Mesenchymal stem cell (in vitro differentiated cells and primary cell): ENCODE measurements at regions not wholly inside any gene's neighbourhood (a gene's known extent, or its start where the extent isn't known, plus 50 kb on each side); places are given as distances from the start of the nearest gene placed in this dataset.

Experiments used
- DNase-seq: peaks from one replicate; pipeline ENCODE4 v3.0.0-alpha.2; 2013
- H2AFZ ChIP-seq: one replicate; pipeline ENCODE4 v1.6.1; 2013; ENCODE audit warnings: low read depth, mild to moderate bottlenecking, control low read depth, inconsistent platforms, low read length, moderate library complexity
- H2AK5ac ChIP-seq: 2 replicates; pipeline ENCODE4 v1.6.1; 2013; ENCODE audit warnings: low read length, moderate library complexity, mild to moderate bottlenecking, inconsistent platforms; ENCODE audit not compliant: severe bottlenecking
- H2BK120ac ChIP-seq: one replicate; pipeline ENCODE4 v1.6.1; 2013; ENCODE audit warnings: low read depth, mild to moderate bottlenecking, inconsistent platforms, low read length, moderate library complexity
- H2BK12ac ChIP-seq, 2 experiments: one replicate each; pipeline ENCODE4 v1.6.1; 2013; ENCODE audit warnings: inconsistent platforms in 2 of 2, low read length in 2 of 2, mild to moderate bottlenecking in 2 of 2, moderate library complexity in 2 of 2, control low read depth in 1 of 2
- H2BK15ac ChIP-seq: one replicate; pipeline ENCODE4 v1.6.1; 2013; ENCODE audit warnings: mild to moderate bottlenecking, low read depth, inconsistent platforms; ENCODE audit not compliant: poor library complexity, severe bottlenecking
- H2BK5ac ChIP-seq: 2 replicates; pipeline ENCODE4 v1.6.1; 2013; ENCODE audit warnings: low read depth, mild to moderate bottlenecking, low read length, control low read depth, inconsistent platforms; ENCODE audit not compliant: poor library complexity, severe bottlenecking
- H3K14ac ChIP-seq, 2 experiments: one replicate each; pipeline ENCODE4 v1.6.1; 2013; ENCODE audit warnings: inconsistent platforms in 2 of 2, low read length in 2 of 2, control low read depth in 1 of 2, mild to moderate bottlenecking in 1 of 2, moderate library complexity in 1 of 2
- H3K18ac ChIP-seq, 2 experiments: one replicate each; pipeline ENCODE4 v1.6.1; 2013; ENCODE audit warnings: inconsistent platforms in 2 of 2, low read length in 2 of 2, control low read depth in 1 of 2, low read depth in 1 of 2, mild to moderate bottlenecking in 1 of 2
- H3K23ac ChIP-seq, 2 experiments: one replicate each; pipeline ENCODE4 v1.6.1; 2013; ENCODE audit warnings: inconsistent platforms in 2 of 2, low read length in 2 of 2, mild to moderate bottlenecking in 2 of 2, moderate library complexity in 2 of 2, control low read depth in 1 of 2
- H3K27ac ChIP-seq: 2 replicates; pipeline ENCODE4 v1.5.1; 2013; ENCODE audit warnings: mild to moderate bottlenecking, moderate library complexity, low read length, control low read depth, inconsistent platforms; ENCODE audit not compliant: poor library complexity, severe bottlenecking
- H3K27me3 ChIP-seq, 2 experiments: 2 replicates each; pipeline versions ENCODE4 v1.6.1 to v1.7.0; 2013; ENCODE audit warnings: low read length in 2 of 2, mild to moderate bottlenecking in 2 of 2, moderate library complexity in 2 of 2, control low read depth in 1 of 2, inconsistent platforms in 1 of 2; ENCODE audit not compliant: control insufficient read depth in 1 of 2, insufficient read depth in 1 of 2
- H3K36me3 ChIP-seq, 2 experiments: 2 replicates each; pipeline versions ENCODE4 v1.6.1 to v1.7.0; 2013; ENCODE audit warnings: low read length in 2 of 2, control low read depth in 1 of 2, inconsistent platforms in 1 of 2, low read depth in 1 of 2, mild to moderate bottlenecking in 1 of 2; ENCODE audit not compliant: insufficient read depth in 2 of 2, control insufficient read depth in 1 of 2
- H3K4ac ChIP-seq, 2 experiments: one replicate each; pipeline ENCODE4 v1.6.1; 2013; ENCODE audit warnings: inconsistent platforms in 2 of 2, low read length in 2 of 2, mild to moderate bottlenecking in 2 of 2, moderate library complexity in 2 of 2, control low read depth in 1 of 2, low read depth in 1 of 2
- H3K4me1 ChIP-seq: 2 replicates; pipeline ENCODE4 v1.6.1; 2013; ENCODE audit warnings: low read depth, low read length, control low read depth; ENCODE audit not compliant: control insufficient read depth, insufficient read depth
- H3K4me2 ChIP-seq: 2 replicates; pipeline ENCODE4 v1.6.1; 2013; ENCODE audit warnings: low read length, mild to moderate bottlenecking, inconsistent platforms; ENCODE audit not compliant: poor library complexity, severe bottlenecking
- H3K4me3 ChIP-seq, 2 experiments: 2 replicates each; pipeline versions ENCODE4 v1.5.1 to v1.7.0; 2013; ENCODE audit warnings: low read length in 2 of 2, mild to moderate bottlenecking in 2 of 2, control low read depth in 1 of 2, low read depth in 1 of 2; ENCODE audit not compliant: insufficient read depth in 1 of 2
- H3K79me1 ChIP-seq: replicated peaks from 2 replicates; pipeline ENCODE4 v1.6.1; 2013; ENCODE audit warnings: mild to moderate bottlenecking, control low read depth, low read length, inconsistent platforms; ENCODE audit not compliant: poor library complexity, severe bottlenecking
- H3K9ac ChIP-seq: 2 replicates; pipeline ENCODE4 v1.7.0; 2013; ENCODE audit warnings: mild to moderate bottlenecking, low read length, moderate library complexity
- H3K9me3 ChIP-seq: 2 replicates; pipeline ENCODE4 v1.7.0; 2013; ENCODE audit warnings: mild to moderate bottlenecking, low read length; ENCODE audit not compliant: control insufficient read depth
- H4K8ac ChIP-seq: one replicate; pipeline ENCODE4 v1.6.1; 2013; ENCODE audit warnings: inconsistent platforms, mild to moderate bottlenecking, low read length, moderate library complexity
- H4K91ac ChIP-seq: one replicate; pipeline ENCODE4 v1.6.1; 2013; ENCODE audit warnings: mild to moderate bottlenecking, low read length, inconsistent platforms
- WGBS: methylation state at CpG from one replicate; pipeline ENCODE4 v1.1.7; 2013; ENCODE audit warnings: mixed read lengths; 5-methylcytosine and 5-hydroxymethylcytosine counted together

GRCh38 chr5:19314840-19315239 lies 673.2 kb downstream of the CDH18 start:
- no peak overlapping the region for H3K18ac ChIP-seq
- no peaks in the 10 kb centered on the region for H3K79me1 ChIP-seq
- H2AFZ ChIP-seq: no peak overlapping the region
- peak; percentile 38 for DNase-seq
- no peak overlapping the region for H2BK120ac ChIP-seq
- WGBS: 7% methylated on average over 1 of the region's 1 CpG
- no peak overlapping the region for H3K27ac ChIP-seq
- no peak overlapping the region for H3K23ac ChIP-seq
- no peak overlapping the region for H2BK5ac ChIP-seq
- no peak overlapping the region for H2BK12ac ChIP-seq
- no peak overlapping the region for H3K9ac ChIP-seq
- no peaks in the 10 kb centered on the region for H3K27me3 ChIP-seq
- no peak overlapping the region for H4K8ac ChIP-seq
- H3K4me3 ChIP-seq: no peak overlapping the region
- no peaks in the 10 kb centered on the region for H3K4me1 ChIP-seq
- no peak overlapping the region for H3K14ac ChIP-seq
- H3K9me3 ChIP-seq: peaks cover 13% of the 10 kb centered on the region
- no peak overlapping the region for H3K4me2 ChIP-seq
- H2BK15ac ChIP-seq: no peak overlapping the region
- H3K36me3 ChIP-seq: no peaks in the 10 kb centered on the region
- no peak overlapping the region for H4K91ac ChIP-seq
- H2AK5ac ChIP-seq: no peak overlapping the region
- no peak overlapping the region for H3K4ac ChIP-seq

- H3K4ac ChIP-seq: no peak overlapping the region
- no peaks in the 10 kb centered on the region for H3K36me3 ChIP-seq
These were observed 668.7 kb downstream of the CDH18 start for GRCh38 chr5:19319252-19319651.

GRCh38 chr5:19322716-19323485 lies 665.1 kb downstream of the CDH18 start:
- no peak overlapping the region for H2BK15ac ChIP-seq
- H3K18ac ChIP-seq: no peak overlapping the region
- H3K14ac ChIP-seq: no peak overlapping the region
- no peak overlapping the region for H2AFZ ChIP-seq
- no peak overlapping the region for H3K4ac ChIP-seq
- H3K4me2 ChIP-seq: no peak overlapping the region
- peaks cover 4% of the 10 kb centered on the region for H3K9me3 ChIP-seq
- no peak overlapping the region for H3K4me3 ChIP-seq
- no peak overlapping the region for H2BK120ac ChIP-seq
- no peak overlapping the region for H2AK5ac ChIP-seq
- H3K36me3 ChIP-seq: no peaks in the 10 kb centered on the region
- no peak overlapping the region for H2BK12ac ChIP-seq
- WGBS: 33% methylated on average over 3 of the region's 4 CpGs
- H4K91ac ChIP-seq: no peak overlapping the region
- H3K4me1 ChIP-seq: no peaks in the 10 kb centered on the region
- no peak overlapping the region for H3K23ac ChIP-seq
- H3K79me1 ChIP-seq: no peaks in the 10 kb centered on the region
- no peak overlapping the region for H3K9ac ChIP-seq
- H3K27me3 ChIP-seq: no peaks in the 10 kb centered on the region
- no peak overlapping the region for H4K8ac ChIP-seq
- no peak overlapping the region for H2BK5ac ChIP-seq
- peak; percentile 64 for DNase-seq
- H3K27ac ChIP-seq: no peak overlapping the region

More at GRCh38 chr5:19319252-19319651, 668.7 kb downstream of the CDH18 start:
- Histone ChIP-seq H2BK5ac (no peak overlapping the region), H2AFZ (no peak overlapping the region), H3K9ac (no peak overlapping the region), H2AK5ac (no peak overlapping the region), H2BK120ac (no peak overlapping the region), H4K8ac (no peak overlapping the region), H4K91ac (no peak overlapping the region), H3K14ac (no peak overlapping the region), H3K27ac (no peak overlapping the region), H3K27me3 (no peaks in the 10 kb centered on the region), H2BK12ac (no peak overlapping the region), H3K4me1 (no peaks in the 10 kb centered on the region), H3K79me1 (no peaks in the 10 kb centered on the region), H3K4me3 (no peak overlapping the region), H3K23ac (no peak overlapping the region), H3K18ac (no peak overlapping the region), H3K4me2 (no peak overlapping the region), H3K9me3 (no peaks in the 10 kb centered on the region), H2BK15ac (no peak overlapping the region)
- DNase-seq: no peak
- WGBS: 100% methylated on average over 1 of the region's 1 CpG

- H4K8ac ChIP-seq: no peak overlapping the region
- 67% methylated on average over 3 of the region's 6 CpGs for WGBS
- no peak overlapping the region for H2BK15ac ChIP-seq
These were observed 653.7 kb downstream of the CDH18 start for GRCh38 chr5:19334278-19334677.

More at GRCh38 chr5:19334278-19334677, 653.7 kb downstream of the CDH18 start:
- Histone ChIP-seq H3K4me1 (no peaks in the 10 kb centered on the region), H3K9me3 (peaks cover 17% of the 10 kb centered on the region), H3K23ac (no peak overlapping the region), H2AK5ac (no peak overlapping the region), H3K27me3 (no peaks in the 10 kb centered on the region), H2BK120ac (no peak overlapping the region), H2BK12ac (no peak overlapping the region), H3K27ac (no peak overlapping the region), H3K18ac (no peak overlapping the region), H3K9ac (no peak overlapping the region), H3K4ac (no peak overlapping the region), H3K4me2 (no peak overlapping the region), H3K36me3 (no peaks in the 10 kb centered on the region), H3K14ac (no peak overlapping the region), H2AFZ (no peak overlapping the region), H3K4me3 (no peak overlapping the region), H2BK5ac (no peak overlapping the region), H4K91ac (no peak overlapping the region), H3K79me1 (no peaks in the 10 kb centered on the region)
- DNase-seq: no peak
